SK-N-SH treated with all-trans-retinoic acid at 6 μM for 48 hours (cell line): ENCODE measurements at regions not wholly inside any gene's neighbourhood (a gene's known extent, or its start where the extent isn't known, plus 50 kb on each side); places are given as distances from the start of the nearest gene placed in this dataset.
"Not testable (repeated sequence)": the region's sequence is repeated elsewhere in the genome, so short reads cannot be mapped to it uniquely, and the experiment has no call there.

ENCODE experiments used
- ATAC-seq: fragments of 200-7000 bp; cut with Tn5 transposase; 3 replicates; pipeline ENCODE4 v1.9.1; 2020; ENCODE audit warnings: mild to moderate bottlenecking, moderate library complexity
- ARNTL ChIP-seq: fragments of 450-650 bp; formaldehyde crosslinking; IDR thresholded peaks from 2 replicates; pipeline ENCODE4 v1.5.0; 2020; ENCODE audit warnings: low read depth, mild to moderate bottlenecking, moderate library complexity, borderline replicate concordance
- BACH2 ChIP-seq: fragments of 250-450 bp; sonication (Bioruptor Pico); IDR thresholded peaks from 2 replicates; pipeline ENCODE4 v1.9.0; 2021; ENCODE audit warnings: mild to moderate bottlenecking, borderline replicate concordance
- CREB5 ChIP-seq: fragments of 250-450 bp; sonication (Bioruptor Pico); IDR thresholded peaks from 2 replicates; pipeline ENCODE4 v1.5.1; 2020; ENCODE audit warnings: low read depth, mild to moderate bottlenecking, moderate library complexity
- ESRRG ChIP-seq: fragments of 250-450 bp; sonication (Bioruptor Pico); IDR thresholded peaks from 2 replicates; pipeline ENCODE4 v1.6.1; 2021; ENCODE audit warnings: mild to moderate bottlenecking
- GLIS3 ChIP-seq: fragments of 250-450 bp; sonication (Bioruptor Pico); IDR thresholded peaks from 2 replicates; pipeline ENCODE4 v1.5.0; 2020; ENCODE audit warnings: mild to moderate bottlenecking, moderate library complexity
- PPARA ChIP-seq: fragments of 250-450 bp; sonication (Bioruptor Pico); IDR thresholded peaks from 2 replicates; pipeline ENCODE4 v1.5.0; 2020; ENCODE audit warnings: mild to moderate bottlenecking, borderline replicate concordance
- SNAI2 ChIP-seq: fragments of 250-450 bp; sonication (Bioruptor Pico); IDR thresholded peaks from 2 replicates; pipeline ENCODE4 v1.5.0; 2020; ENCODE audit warnings: mild to moderate bottlenecking, moderate library complexity
- TOX ChIP-seq: fragments of 250-450 bp; sonication (Bioruptor Pico); IDR thresholded peaks from 2 replicates; pipeline ENCODE4 v1.8.0; 2021; ENCODE audit warnings: mild to moderate bottlenecking, moderate library complexity, borderline replicate concordance
- ZC3H10 ChIP-seq: fragments of 250-450 bp; sonication (Bioruptor Pico); IDR thresholded peaks from 2 replicates; pipeline ENCODE4 v1.5.1; 2021; ENCODE audit warnings: mild to moderate bottlenecking, moderate library complexity
- ZFP3 ChIP-seq: fragments of 250-450 bp; sonication (Bioruptor Pico); IDR thresholded peaks from 2 replicates; pipeline ENCODE4 v1.5.0; 2020; ENCODE audit warnings: mild to moderate bottlenecking, moderate library complexity
- ZFP30 ChIP-seq: fragments of 450-650 bp; formaldehyde crosslinking; IDR thresholded peaks from 2 replicates; pipeline ENCODE4 v1.5.0; 2022; ENCODE audit warnings: mild to moderate bottlenecking, moderate library complexity
- ZNF565 ChIP-seq: fragments of 450-650 bp; formaldehyde crosslinking; conservative IDR thresholded peaks from 2 replicates; pipeline ENCODE4 v1.5.0; 2020; ENCODE audit warnings: low read depth, mild to moderate bottlenecking, moderate library complexity
- ZNF70 ChIP-seq: fragments of 450-650 bp; formaldehyde crosslinking; IDR thresholded peaks from 2 replicates; pipeline ENCODE4 v1.5.0; 2020; ENCODE audit warnings: mild to moderate bottlenecking, moderate library complexity
- ZNF8 ChIP-seq: fragments of 450-650 bp; formaldehyde crosslinking; IDR thresholded peaks from 2 replicates; pipeline ENCODE4 v1.5.0; 2020; ENCODE audit warnings: mild to moderate bottlenecking, moderate library complexity
- TF ChIP-seq, protein P1 (sequence below): fragments of 250-450 bp; sonication (Bioruptor Pico); IDR thresholded peaks from 2 replicates; pipeline ENCODE4 v1.8.0; 2020; ENCODE audit warnings: mild to moderate bottlenecking, moderate library complexity, borderline replicate concordance
- TF ChIP-seq, protein P2 (sequence below): fragments of 250-450 bp; sonication (Bioruptor Pico); IDR thresholded peaks from 2 replicates; pipeline ENCODE4 v1.5.0; 2020; ENCODE audit warnings: mild to moderate bottlenecking, moderate library complexity

DNA sequence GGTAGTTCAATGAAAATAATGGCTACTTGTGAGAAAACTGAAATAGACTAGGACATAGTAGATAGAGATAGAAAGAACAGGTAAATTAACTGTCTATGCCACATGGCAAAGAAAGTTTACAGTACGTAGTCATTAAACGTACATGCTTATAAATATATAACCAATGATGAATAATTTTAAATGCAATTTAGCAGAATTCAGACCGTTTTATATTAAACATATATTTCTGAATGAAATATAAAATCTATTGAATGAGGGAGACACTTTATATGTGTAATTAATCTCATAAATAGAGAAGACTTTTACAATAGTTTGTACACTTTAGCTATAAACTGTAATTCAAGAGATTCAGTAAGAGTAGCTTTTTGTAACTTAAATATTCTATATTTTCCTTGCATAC, 124.4 kb upstream of the VPREB1 start:
- no peak for ATAC-seq
- TF ChIP-seq, protein P1, sequence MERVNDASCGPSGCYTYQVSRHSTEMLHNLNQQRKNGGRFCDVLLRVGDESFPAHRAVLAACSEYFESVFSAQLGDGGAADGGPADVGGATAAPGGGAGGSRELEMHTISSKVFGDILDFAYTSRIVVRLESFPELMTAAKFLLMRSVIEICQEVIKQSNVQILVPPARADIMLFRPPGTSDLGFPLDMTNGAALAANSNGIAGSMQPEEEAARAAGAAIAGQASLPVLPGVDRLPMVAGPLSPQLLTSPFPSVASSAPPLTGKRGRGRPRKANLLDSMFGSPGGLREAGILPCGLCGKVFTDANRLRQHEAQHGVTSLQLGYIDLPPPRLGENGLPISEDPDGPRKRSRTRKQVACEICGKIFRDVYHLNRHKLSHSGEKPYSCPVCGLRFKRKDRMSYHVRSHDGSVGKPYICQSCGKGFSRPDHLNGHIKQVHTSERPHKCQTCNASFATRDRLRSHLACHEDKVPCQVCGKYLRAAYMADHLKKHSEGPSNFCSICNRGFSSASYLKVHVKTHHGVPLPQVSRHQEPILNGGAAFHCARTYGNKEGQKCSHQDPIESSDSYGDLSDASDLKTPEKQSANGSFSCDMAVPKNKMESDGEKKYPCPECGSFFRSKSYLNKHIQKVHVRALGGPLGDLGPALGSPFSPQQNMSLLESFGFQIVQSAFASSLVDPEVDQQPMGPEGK (CRISPR knock-in tag), result no peak
- TF ChIP-seq ZFP3 (CRISPR knock-in tag) (no peak), ZNF565 (CRISPR knock-in tag) (no peak), CREB5 (CRISPR knock-in tag) (no peak), BACH2 (no peak), ESRRG (CRISPR knock-in tag) (no peak)

DNA sequence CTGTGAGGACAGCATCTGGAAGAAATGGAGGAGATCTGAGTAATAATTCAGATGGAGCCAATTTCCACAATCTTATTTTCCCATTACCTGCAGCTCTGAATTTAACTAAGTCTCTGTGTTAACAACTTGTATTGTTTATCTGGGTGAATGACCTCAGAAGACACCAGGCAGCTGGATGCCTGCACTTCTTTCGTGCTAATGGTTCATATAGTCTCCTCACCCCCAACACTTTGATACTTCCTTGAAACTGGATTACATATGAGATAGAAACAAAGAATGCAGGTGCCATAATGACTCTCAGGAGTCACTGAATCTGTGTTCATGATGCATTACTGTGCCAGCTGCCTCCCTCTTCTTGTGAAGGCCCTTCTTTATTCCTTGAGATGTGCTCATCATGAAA, 125.6 kb upstream of the VPREB1 start:
- TF ChIP-seq ZC3H10 (CRISPR knock-in tag) (no peak), SNAI2 (CRISPR knock-in tag) (no peak), ARNTL (no peak), PPARA (CRISPR knock-in tag) (no peak), ZNF70 (CRISPR knock-in tag) (no peak), ZNF8 (CRISPR knock-in tag) (no peak), ZFP30 (CRISPR knock-in tag) (no peak), GLIS3 (CRISPR knock-in tag) (no peak), TOX (no peak), ESRRG (CRISPR knock-in tag) (no peak)
- TF ChIP-seq, protein P2, sequence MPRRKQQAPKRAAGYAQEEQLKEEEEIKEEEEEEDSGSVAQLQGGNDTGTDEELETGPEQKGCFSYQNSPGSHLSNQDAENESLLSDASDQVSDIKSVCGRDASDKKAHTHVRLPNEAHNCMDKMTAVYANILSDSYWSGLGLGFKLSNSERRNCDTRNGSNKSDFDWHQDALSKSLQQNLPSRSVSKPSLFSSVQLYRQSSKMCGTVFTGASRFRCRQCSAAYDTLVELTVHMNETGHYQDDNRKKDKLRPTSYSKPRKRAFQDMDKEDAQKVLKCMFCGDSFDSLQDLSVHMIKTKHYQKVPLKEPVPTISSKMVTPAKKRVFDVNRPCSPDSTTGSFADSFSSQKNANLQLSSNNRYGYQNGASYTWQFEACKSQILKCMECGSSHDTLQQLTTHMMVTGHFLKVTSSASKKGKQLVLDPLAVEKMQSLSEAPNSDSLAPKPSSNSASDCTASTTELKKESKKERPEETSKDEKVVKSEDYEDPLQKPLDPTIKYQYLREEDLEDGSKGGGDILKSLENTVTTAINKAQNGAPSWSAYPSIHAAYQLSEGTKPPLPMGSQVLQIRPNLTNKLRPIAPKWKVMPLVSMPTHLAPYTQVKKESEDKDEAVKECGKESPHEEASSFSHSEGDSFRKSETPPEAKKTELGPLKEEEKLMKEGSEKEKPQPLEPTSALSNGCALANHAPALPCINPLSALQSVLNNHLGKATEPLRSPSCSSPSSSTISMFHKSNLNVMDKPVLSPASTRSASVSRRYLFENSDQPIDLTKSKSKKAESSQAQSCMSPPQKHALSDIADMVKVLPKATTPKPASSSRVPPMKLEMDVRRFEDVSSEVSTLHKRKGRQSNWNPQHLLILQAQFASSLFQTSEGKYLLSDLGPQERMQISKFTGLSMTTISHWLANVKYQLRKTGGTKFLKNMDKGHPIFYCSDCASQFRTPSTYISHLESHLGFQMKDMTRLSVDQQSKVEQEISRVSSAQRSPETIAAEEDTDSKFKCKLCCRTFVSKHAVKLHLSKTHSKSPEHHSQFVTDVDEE, result no peak
- TF ChIP-seq, protein P1 (CRISPR knock-in tag), result no peak
- TF ChIP-seq, all 23 proteins: peak for 0
- no peak for ATAC-seq

DNA sequence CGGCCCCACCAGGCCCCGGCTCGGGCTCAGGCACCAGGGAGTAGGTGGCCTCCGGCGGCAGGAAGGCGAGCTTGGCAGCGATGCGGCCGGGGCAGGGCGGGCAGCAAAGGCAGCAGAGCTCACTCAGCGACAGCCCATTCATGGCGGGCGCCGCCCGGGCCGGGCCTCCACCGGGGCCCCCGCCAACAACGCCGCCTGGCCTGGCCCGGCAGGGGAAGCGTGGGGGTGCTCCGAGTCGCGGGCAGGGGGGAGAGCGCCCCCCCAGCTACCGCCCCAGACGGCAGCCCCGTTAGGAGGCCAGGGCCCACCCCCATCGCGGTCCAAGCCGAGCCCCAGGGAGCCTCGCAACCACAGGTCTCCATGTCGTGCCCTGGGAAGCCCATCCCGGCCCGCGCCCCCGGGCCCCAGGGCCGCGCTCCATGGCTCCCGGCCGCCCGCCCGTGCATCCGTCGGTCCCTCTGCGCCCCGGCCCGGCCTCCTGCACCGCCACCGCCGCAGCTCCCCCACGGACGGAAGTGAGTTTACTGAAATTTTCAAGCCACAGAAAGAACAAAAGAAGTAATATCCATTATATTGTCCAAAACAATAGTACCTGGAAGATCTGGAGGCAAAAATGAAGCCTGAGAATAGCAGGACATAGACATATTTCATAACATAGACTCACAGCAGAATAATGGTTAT, 126.6 kb upstream of the VPREB1 start:
- not testable (repeated sequence) for ATAC-seq

DNA sequence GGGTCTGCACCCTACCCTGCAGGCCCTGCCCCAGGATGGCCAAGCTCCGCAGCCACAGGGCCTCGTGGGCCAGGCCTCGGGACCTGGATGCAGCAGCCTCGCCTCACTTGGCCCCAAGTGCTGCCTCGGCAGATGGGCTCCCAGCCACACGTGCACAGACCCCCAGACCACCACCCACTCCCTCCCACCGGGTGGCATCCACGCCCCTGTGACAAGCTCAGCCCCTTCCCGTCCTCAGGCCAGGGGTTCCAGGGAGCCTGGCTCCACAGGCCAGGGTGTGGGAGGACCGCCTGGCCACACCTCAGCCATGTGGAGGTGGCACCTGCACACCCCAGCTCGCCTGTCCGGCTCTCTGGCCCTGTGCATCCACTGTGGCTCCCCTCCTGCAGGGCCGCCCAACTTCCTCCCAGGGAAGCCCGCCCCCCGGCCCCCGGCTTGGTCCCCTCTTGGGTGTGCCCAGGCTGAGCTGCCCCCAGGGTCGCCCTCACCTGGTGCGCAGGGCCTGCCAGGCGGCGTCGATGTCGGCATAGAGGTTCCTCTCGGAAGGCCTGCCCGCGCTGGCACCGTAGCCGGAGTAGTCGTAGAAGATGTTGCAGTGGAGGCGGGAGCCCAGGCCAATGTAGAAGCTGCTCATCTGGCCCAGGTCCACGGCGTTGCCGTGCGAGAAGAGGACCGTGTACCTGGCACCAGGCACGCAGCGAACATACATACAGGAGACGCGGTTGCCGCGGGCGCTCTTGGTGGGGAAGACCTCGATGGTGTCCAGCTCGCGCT, 127.4 kb upstream of the VPREB1 start:
- not testable (repeated sequence) for ATAC-seq

DNA sequence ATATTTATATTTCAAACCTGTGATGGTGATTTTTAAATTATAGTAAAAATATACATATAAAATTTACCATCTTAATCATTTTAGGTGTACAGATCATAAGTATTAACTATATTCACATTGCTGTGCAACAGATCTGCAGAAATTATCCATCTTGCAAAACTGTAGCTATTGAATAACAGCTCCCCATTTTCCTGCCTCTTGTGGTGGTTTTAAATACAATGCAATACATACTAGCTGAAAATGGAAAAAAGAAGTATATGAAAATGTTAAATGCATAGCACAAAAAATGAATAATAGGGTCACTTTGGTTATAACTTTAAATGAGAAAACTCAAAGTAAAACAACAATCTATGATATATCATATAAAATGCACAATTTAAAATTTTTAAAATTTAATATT, 130.9 kb upstream of the VPREB1 start:
- no peak for ATAC-seq
- TF ChIP-seq ZFP3 (CRISPR knock-in tag) (no peak), ESRRG (CRISPR knock-in tag) (no peak)
